HG03342 (cell line): ENCODE measurements at regions not wholly inside any gene's neighbourhood (a gene's known extent, or its start where the extent isn't known, plus 50 kb on each side); places are given as distances from the start of the nearest gene placed in this dataset.

ENCODE experiments used
- ATAC-seq: cut with Tn5 transposase; IDR thresholded peaks from one replicate; pipeline ENCODE4 v1.9.1; 2021; ENCODE audit warnings: mild to moderate bottlenecking, moderate library complexity; ENCODE audit not compliant: unreplicated experiment

DNA sequence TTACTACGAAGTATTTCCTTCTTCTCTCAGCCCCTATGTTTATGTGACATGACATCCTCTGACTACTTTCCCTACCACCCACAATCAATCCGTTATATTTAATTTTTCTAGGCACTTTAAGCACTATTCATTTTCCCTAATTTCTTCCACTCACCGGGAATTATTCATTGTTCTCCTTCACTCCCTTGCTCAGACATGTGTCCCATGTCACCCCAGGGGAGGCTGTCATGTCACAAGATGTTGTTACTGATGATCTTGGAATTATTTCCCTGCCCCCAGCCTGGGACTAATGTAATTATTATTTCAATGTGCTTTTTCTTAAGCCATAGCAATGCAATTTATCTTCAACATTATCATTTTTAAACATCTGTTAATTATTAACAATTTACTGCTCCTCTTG is 317.2 kb downstream of the PHF14 start:
- ATAC-seq, result no peak

GRCh38 chr7:11294218-11294617 is 320.5 kb downstream of the PHF14 start:
- ATAC-seq, result no peak

GRCh38 chr7:11294965-11295364 is 321.3 kb downstream of the PHF14 start:
- no peak for ATAC-seq

DNA sequence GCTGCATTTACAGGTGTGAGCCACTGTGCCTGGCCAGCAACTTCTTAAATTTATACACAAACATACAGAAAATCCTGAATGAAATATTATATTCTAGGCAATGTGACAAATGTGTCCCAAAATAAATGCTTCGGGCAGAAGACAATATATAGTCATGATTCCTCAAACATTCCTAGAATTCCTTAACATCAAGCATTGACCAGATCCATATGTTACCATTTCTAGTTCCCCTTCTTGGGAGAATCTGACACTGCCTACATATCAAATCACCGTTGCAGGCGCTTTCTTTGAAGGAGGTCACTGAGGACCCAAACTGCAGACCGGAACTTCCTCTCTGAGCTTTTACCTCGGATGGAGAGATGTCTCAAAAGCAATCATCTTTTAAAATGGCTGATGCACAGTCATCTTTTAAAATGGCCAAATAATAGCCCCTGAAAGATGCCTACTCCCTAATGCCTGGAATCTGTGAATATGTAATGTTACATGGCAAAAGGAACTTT is 323.5 kb downstream of the PHF14 start:
- ATAC-seq, result no peak

GRCh38 chr7:11297764-11298163 is 324.1 kb downstream of the PHF14 start:
- ATAC-seq, result no peak

GRCh38 chr7:11298220-11298619 is 324.5 kb downstream of the PHF14 start:
- ATAC-seq, result no peak

GRCh38 chr7:11300241-11300640 is 326.6 kb downstream of the PHF14 start:
- no peak for ATAC-seq

GRCh38 chr7:11302121-11302520 is 328.4 kb downstream of the PHF14 start:
- no peak for ATAC-seq

GRCh38 chr7:11313801-11314200 is 340.1 kb downstream of the PHF14 start:
- ATAC-seq, result no peak

DNA sequence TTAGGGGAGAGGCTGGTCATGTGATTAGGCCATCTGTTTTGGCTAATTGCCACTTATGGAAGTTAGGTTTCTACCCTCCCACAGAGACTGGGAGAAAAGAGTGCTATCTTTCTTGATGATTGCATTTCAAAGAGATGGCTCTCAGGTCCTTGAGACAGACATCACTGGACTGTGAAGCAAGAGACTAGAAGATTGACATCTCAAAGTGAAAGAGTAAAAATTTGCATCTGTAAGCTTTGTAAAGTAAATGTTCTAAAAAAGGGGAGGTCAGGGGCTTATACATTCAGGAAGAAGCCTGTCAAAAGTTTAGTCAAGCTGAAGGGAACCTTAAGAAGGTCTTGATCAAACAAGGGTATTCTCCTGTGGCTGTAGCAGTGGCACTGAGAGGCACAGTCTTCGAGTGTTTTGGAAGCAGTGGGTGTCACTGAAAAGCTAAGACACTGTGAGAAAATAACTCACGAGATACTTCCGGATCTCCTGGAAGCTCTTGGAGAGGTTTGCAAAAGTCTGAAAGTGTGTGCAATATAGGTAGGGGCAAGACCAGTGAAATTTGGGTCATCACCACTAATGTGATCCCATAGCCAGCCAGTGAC is 342.1 kb downstream of the PHF14 start:
- peak; percentile 54 for ATAC-seq

GRCh38 chr7:11317766-11318165 is 344.1 kb downstream of the PHF14 start:
- peak; percentile 45 for ATAC-seq

DNA sequence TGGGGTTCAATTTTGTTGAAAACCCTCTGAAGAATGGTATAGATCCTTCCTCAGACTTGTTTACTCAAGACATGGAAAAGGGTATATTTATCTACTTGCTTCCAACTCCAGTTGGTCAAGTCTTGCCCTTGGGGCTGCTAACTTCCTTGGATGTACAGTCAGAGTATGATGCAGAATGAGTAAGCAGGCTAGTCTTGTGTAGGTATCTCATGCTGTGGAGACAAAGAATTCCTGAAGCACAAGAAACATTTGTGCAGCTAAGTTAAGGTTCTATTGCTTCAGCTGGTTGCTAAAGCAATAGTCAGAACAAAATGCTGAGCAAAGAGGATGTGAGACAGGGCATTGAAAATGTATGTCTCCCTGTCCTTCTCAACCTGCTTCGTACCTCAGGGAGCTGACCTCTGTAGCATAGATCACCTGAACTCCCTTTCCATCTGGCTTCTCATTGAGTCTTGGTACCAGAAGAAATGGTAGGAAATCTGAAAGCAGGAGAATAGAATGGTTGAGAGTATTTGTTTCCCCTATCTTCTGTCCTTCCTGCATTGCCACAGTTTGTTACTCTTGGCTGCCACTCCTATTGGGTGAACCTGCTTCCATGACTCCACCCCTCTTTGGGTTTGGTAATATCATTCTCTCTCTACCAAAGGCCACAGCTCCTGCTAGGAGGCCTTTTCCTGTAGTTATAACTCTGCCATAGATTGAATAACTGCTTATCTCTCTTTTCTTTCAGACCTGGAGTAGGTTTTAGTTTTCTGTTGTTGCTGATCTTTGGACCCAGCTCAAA is 346.0 kb downstream of the PHF14 start:
- no peak for ATAC-seq
